ENCODE measurements at regions not wholly inside any gene's neighbourhood (a gene's known extent, or its start where the extent isn't known, plus 50 kb on each side); places are given as distances from the start of the nearest gene placed in this dataset.

- TF ChIP-seq EZH2 (IDR thresholded peaks at IDR 0.05) (no peak), POLR2AphosphoS5 (IDR thresholded peaks at IDR 0.05; ENCODE audit: borderline replicate concordance, low read depth, low read length) (no peak)
Measured at GRCh38 chr7:25842201-25842733, 309.7 kb upstream of the NFE2L3 start.

Data from SK-N-MC (cell line).